Right lobe of liver (tissue), 6 donors: ENCODE measurements at regions not wholly inside any gene's neighbourhood (a gene's known extent, or its start where the extent isn't known, plus 50 kb on each side); places are given as distances from the start of the nearest gene placed in this dataset.

ENCODE experiments used
- ATAC-seq, 4 donors: fragments of 200-7000 bp; cut with Tn5 transposase; one replicate each; pipeline ENCODE4 v1.9.1; 2020; ENCODE audit warnings: mild to moderate bottlenecking in 4 of 4, moderate library complexity in 4 of 4
- DNase-seq, 3 donors: peaks; one replicate each; pipeline ENCODE4 v3.0.0-alpha.2; 2020
- H3K27ac ChIP-seq, 3 donors: fragments of 200-600 bp; one replicate each; pipeline ENCODE4 v1.8.0; 2022
- H3K27me3 ChIP-seq, 2 donors: fragments of 200-600 bp; one replicate each; pipeline ENCODE4 v1.8.0; 2022
- H3K36me3 ChIP-seq, 4 donors: fragments of 200-600 bp; sonication (generic) in 1 of 4; one replicate each; pipeline versions ENCODE4 v1.5.1 to v1.8.0; 2017 to 2022; ENCODE audit warnings: control low read depth in 1 of 4
- H3K4me1 ChIP-seq, 4 donors: fragments of 200-600 bp; sonication (generic) in 1 of 4; one replicate each; pipeline versions ENCODE4 v1.5.1 to v1.8.0; 2017 to 2022; ENCODE audit warnings: control low read depth in 1 of 4
- H3K4me3 ChIP-seq, 3 donors: fragments of 200-600 bp; one replicate each; pipeline ENCODE4 v1.8.0; 2022
- H3K9me3 ChIP-seq, 4 donors: fragments of 200-600 bp; sonication (generic) in 1 of 4; one replicate each; pipeline versions ENCODE4 v1.5.1 to v1.8.0; 2017 to 2022; ENCODE audit warnings: control low read depth in 1 of 4
- POLR2A ChIP-seq: fragments of 450-650 bp; IDR thresholded peaks from one replicate; pipeline ENCODE4 v1.6.1; 2017; ENCODE audit warnings: antibody characterized with exemption, mild to moderate bottlenecking
- WGBS: methylation state at CpG from one replicate; pipeline ENCODE4 v1.1.6; 2018; ENCODE audit warnings: low coverage, low lambda C conversion rate; ENCODE audit not compliant: insufficient coverage; ENCODE audit errors: missing lambda C conversion rate; 5-methylcytosine and 5-hydroxymethylcytosine counted together
- intact Hi-C, 2 donors: fragments of 100-400 bp; cut with DNase I; formaldehyde crosslinking; loops; one replicate each; pipeline versions ENCODE4 v1.11.2 to v1.14.1; 2022
- TF ChIP-seq, protein P1 (sequence below), 4 donors: fragments of 200-600 bp in 3 of 4; fragments of 450-650 bp in 1 of 4; IDR thresholded peaks; one replicate each; pipeline versions ENCODE4 v1.5.1 to v1.8.0; 2016 to 2022; ENCODE audit warnings: antibody characterized with exemption in 4 of 4, mild to moderate bottlenecking in 2 of 4
- donor health status: DM: no; HTN: yes; CAD: no.
- donor health status: DM: no; HTN: no; CAD: no.
- donor health status: DM: no; HTN: no; CAD: no.
- donor health status: DM: no; HTN: yes; CAD: no.
- donor health status: DM: no; HTN: yes; CAD: no.

DNA sequence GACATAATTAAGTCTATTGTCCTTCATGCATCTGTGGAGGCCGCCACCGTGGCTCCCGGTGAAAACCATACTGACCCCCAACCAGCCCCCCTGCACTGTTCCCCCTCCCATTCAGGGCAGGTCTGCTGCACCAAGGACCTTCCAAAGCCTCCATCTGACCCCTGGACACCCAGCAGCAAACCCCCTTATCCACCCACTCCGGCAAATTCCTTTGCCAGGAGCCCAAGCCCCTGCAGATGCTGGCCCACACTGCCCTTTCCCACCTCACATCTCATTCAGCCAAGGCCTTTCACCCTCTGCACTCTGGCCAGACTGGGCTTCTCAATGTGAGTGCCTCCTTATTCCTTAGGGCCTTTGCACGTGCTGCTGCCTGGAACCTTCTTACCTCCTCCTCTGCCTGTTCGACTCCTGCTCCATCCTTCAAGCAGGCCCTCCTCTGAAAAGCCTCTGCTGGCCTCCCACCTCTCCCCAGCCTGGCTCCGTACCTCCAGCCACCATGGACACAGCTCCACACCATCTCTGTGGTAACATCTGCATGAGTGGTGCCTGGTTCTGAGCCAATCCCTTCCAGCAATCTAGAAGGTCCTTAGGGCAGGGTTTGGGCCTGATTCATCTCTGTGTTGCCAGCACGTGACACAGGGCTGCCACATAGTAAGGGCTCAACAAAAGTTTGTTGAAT lies 230.7 kb downstream of the BCL11B start:
- WGBS, result 70% methylated on average over 4 of the region's 8 CpGs
- intact Hi-C loops, result no loop called here
- no peaks in the 10 kb centered on the region for H3K27me3 ChIP-seq
- no peak overlapping the region for H3K27ac ChIP-seq
- DNase-seq (peak in 1 of 3 donors; percentile 27), ATAC-seq (no peak)
- no peak overlapping the region for H3K4me3 ChIP-seq
- no peaks in the 10 kb centered on the region for H3K4me1 ChIP-seq
- no peaks in the 10 kb centered on the region for H3K36me3 ChIP-seq
- TF ChIP-seq, protein P1, sequence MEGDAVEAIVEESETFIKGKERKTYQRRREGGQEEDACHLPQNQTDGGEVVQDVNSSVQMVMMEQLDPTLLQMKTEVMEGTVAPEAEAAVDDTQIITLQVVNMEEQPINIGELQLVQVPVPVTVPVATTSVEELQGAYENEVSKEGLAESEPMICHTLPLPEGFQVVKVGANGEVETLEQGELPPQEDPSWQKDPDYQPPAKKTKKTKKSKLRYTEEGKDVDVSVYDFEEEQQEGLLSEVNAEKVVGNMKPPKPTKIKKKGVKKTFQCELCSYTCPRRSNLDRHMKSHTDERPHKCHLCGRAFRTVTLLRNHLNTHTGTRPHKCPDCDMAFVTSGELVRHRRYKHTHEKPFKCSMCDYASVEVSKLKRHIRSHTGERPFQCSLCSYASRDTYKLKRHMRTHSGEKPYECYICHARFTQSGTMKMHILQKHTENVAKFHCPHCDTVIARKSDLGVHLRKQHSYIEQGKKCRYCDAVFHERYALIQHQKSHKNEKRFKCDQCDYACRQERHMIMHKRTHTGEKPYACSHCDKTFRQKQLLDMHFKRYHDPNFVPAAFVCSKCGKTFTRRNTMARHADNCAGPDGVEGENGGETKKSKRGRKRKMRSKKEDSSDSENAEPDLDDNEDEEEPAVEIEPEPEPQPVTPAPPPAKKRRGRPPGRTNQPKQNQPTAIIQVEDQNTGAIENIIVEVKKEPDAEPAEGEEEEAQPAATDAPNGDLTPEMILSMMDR (IDR thresholded peaks at IDR 0.05), result no peak
- TF ChIP-seq POLR2A, result no peak
- no peaks in the 10 kb centered on the region for H3K9me3 ChIP-seq

DNA sequence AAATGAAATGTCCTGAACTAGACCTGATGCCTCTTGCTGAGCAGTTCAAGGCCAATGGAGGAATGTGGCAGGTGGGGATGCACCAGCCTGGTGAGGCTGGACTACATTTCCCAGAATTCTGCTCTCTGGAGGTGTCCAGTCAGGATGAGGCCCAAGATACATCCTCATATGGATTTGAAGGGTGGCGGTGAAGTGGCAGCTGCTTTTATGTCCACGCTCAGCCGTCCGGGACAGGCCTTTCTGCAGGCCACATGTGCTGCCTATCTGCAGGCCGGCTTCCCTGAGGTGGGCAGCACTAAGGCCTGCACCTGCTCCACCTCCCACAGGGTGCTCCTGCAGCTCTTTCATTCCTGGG lies 230.2 kb downstream of the BCL11B start:
- Histone ChIP-seq H3K27ac (no peak overlapping the region), H3K27me3 (no peaks in the 10 kb centered on the region), H3K4me3 (no peak overlapping the region), H3K36me3 (no peaks in the 10 kb centered on the region), H3K4me1 (no peaks in the 10 kb centered on the region), H3K9me3 (no peaks in the 10 kb centered on the region)
- intact Hi-C loops, result no loop called here
- ATAC-seq, result no peak
- DNase-seq, result no peak
- TF ChIP-seq POLR2A, result no peak
- TF ChIP-seq, protein P1 (IDR thresholded peaks at IDR 0.05), result no peak
- WGBS, result no CpG with 5 or more reads among the region's 5 CpGs

DNA sequence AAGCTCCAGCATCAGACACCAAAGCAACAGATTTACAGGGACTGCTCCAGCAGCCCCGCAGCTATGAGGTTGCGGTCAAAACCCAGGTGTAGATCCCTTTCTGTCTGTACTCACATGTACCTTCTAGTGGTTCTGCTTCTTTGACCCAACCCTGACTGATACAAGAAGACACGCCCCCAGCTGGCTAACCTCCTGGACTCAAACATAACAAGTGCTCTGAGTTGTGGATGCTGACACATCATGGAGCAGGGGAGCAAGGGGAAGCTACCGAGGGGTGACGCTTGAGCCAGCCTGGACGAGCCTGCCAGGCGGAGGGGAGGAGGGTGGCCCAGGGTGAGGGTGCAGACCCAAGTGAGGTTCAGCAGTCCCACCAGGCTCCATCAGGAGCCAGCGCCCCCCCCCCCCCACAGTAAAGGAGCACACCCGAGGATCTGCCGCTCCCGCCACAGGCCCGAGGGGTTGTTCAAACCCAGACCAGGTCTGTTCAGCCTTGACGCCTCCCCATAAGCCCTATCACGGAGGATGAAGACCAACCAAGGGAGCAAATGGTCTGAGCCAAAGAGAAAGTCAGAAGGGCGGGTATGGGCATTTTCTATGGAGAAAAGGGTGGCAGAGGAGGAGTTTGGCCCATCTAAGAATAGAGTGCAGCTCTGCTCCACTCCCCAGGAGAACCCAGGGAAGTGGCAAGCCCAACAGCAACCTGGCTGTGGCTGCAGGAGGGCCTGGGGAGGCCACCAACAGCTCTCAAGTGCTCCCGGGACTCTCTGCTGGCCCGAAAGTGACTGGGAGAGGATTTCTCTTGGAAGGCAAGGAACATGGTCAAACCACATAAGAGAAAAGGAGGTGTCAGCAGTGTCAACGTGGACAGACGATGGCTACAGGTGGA lies 229.4 kb downstream of the BCL11B start:
- ATAC-seq, result no peak
- H3K4me1 ChIP-seq, result no peaks in the 10 kb centered on the region
- H3K9me3 ChIP-seq, result no peaks in the 10 kb centered on the region
- TF ChIP-seq, protein P1 (IDR thresholded peaks at IDR 0.05), result no peak
- TF ChIP-seq POLR2A, result no peak
- H3K4me3 ChIP-seq, result no peak overlapping the region
- H3K27ac ChIP-seq, result no peak overlapping the region
- H3K27me3 ChIP-seq, result no peaks in the 10 kb centered on the region
- 62% methylated on average over 7 of the region's 19 CpGs for WGBS
- DNase-seq, result peak in 1 of 3 donors; percentile 30
- intact Hi-C loops, result no loop called here
- H3K36me3 ChIP-seq, result no peaks in the 10 kb centered on the region

DNA sequence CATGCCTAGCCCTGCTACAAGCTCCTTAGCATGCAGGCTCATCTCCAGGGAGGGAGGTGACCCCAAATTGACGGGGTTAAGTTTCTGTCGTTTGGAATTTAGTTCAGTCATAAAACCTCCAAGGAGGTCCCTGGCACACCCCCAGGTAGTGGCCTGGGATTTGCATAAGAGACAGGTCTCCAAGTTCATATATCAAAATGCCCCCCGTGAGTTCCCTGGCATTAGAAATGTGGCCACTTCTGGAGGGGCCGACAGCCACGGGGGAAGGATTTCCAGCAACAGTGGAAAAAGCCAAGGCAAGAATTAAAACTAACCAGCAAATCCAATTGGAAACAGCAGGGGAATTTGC lies 228.8 kb downstream of the BCL11B start:
- TF ChIP-seq, protein P1 (IDR thresholded peaks at IDR 0.05), result no peak
- no peak for TF ChIP-seq POLR2A
- no peaks in the 10 kb centered on the region for H3K4me1 ChIP-seq
- ATAC-seq (no peak), DNase-seq (peak in 1 of 3 donors; percentile 22)
- no peaks in the 10 kb centered on the region for H3K36me3 ChIP-seq
- WGBS, result 72% methylated on average over 4 of the region's 5 CpGs
- no peak overlapping the region for H3K27ac ChIP-seq
- H3K9me3 ChIP-seq, result no peaks in the 10 kb centered on the region
- intact Hi-C loops, result no loop called here
- no peak overlapping the region for H3K4me3 ChIP-seq
- H3K27me3 ChIP-seq, result no peaks in the 10 kb centered on the region
